H1 (cell line): ENCODE measurements at regions not wholly inside any gene's neighbourhood (a gene's known extent, or its start where the extent isn't known, plus 50 kb on each side); places are given as distances from the start of the nearest gene placed in this dataset.

ENCODE experiments used
- CTCF ChIA-PET: fragments of 300-600 bp; sonication (Branson Sonifier 250); formaldehyde crosslinking; loops from one replicate; lab custom pipeline; 2021; ENCODE audit not compliant: partially characterized antibody; lab: Charles Lee
- POLR2A ChIA-PET: fragments of 300-600 bp; sonication (Branson Sonifier 250); formaldehyde crosslinking; loops from one replicate; lab custom pipeline; 2021; ENCODE audit warnings: inconsistent platforms; ENCODE audit not compliant: partially characterized antibody; lab: Charles Lee
- DNase-seq, 2 experiments: peaks; one replicate each; pipeline versions ENCODE4 v3.0.0 to v3.0.0-alpha.2; 2010 to 2022; ENCODE audit warnings: low spot score in 2 of 2, low read depth in 1 of 2, mixed read lengths in 1 of 2
- FAIRE-seq: peaks from 2 replicates; lab custom pipeline; 2011; peaks lifted over from hg19 to GRCh38; lab: Jason Lieb, UNC
- H2AFZ ChIP-seq: 2 replicates; pipeline ENCODE4 v1.8.1; 2012; ENCODE audit warnings: low read length, inconsistent platforms
- H2AK5ac ChIP-seq: 2 replicates; pipeline ENCODE4 v1.6.1; 2013; ENCODE audit warnings: low read depth, low read length
- H2BK120ac ChIP-seq: replicated peaks from 2 replicates; pipeline ENCODE3; 2013; ENCODE audit warnings: low read depth, low read length, inconsistent platforms
- H2BK12ac ChIP-seq: 2 replicates; pipeline ENCODE4 v1.6.1; 2013; ENCODE audit warnings: low read depth, low read length
- H2BK15ac ChIP-seq: 2 replicates; pipeline ENCODE4 v1.6.1; 2013; ENCODE audit warnings: low read length
- H2BK20ac ChIP-seq: 2 replicates; pipeline ENCODE4 v1.6.1; 2013; ENCODE audit warnings: low read length
- H2BK5ac ChIP-seq: 2 replicates; pipeline ENCODE4 v1.6.1; 2013; ENCODE audit warnings: low read depth, low read length
- H3K14ac ChIP-seq: 2 replicates; pipeline ENCODE4 v1.6.1; 2013; ENCODE audit warnings: inconsistent platforms; ENCODE audit not compliant: insufficient read length
- H3K18ac ChIP-seq: 2 replicates; pipeline ENCODE4 v1.6.1; 2013; ENCODE audit warnings: low read length; ENCODE audit errors: extremely low read depth
- H3K23ac ChIP-seq: 2 replicates; pipeline ENCODE4 v1.6.1; 2013; ENCODE audit warnings: inconsistent platforms; ENCODE audit not compliant: insufficient read length
- H3K23me2 ChIP-seq: 2 replicates; pipeline ENCODE4 v1.6.1; 2013; ENCODE audit warnings: low read depth, low read length
- H3K27ac ChIP-seq: 2 replicates; pipeline ENCODE4 v1.6.1; 2011; ENCODE audit warnings: low read depth, low read length, inconsistent platforms
- H3K27me3 ChIP-seq, 4 experiments: replicated peaks in 1 of 4; 1 replicate in 1 of 4; 2 replicates in 3 of 4; pipeline versions ENCODE4 v1.6.1 to v1.8.1; 2011 to 2013; ENCODE audit warnings: low read length in 3 of 4, mild to moderate bottlenecking in 3 of 4, inconsistent platforms in 2 of 4, mixed read lengths in 2 of 4, moderate library complexity in 1 of 4; ENCODE audit not compliant: control insufficient read depth in 3 of 4, insufficient read depth in 3 of 4; ENCODE audit errors: extremely low read depth in 1 of 4
- H3K36me3 ChIP-seq, 4 experiments: 2 replicates each; pipeline versions ENCODE4 v1.6.1 to v1.8.1; 2011 to 2013; ENCODE audit warnings: mild to moderate bottlenecking in 4 of 4, low read length in 3 of 4, moderate library complexity in 2 of 4, control low read depth in 1 of 4, inconsistent platforms in 1 of 4; ENCODE audit not compliant: insufficient read depth in 4 of 4, control insufficient read depth in 2 of 4
- H3K4ac ChIP-seq: replicated peaks from 2 replicates; pipeline ENCODE3; 2013; ENCODE audit warnings: low read length, low read depth, mixed read lengths, inconsistent platforms; ENCODE audit not compliant: insufficient read length
- H3K4me1 ChIP-seq, 4 experiments: replicated peaks in 1 of 4; 1 replicate in 1 of 4; 2 replicates in 3 of 4; pipeline versions ENCODE4 v1.6.1 to v1.8.1; 2011 to 2013; ENCODE audit warnings: low read length in 3 of 4, inconsistent platforms in 2 of 4, mixed read lengths in 1 of 4; ENCODE audit not compliant: insufficient read depth in 4 of 4, control insufficient read depth in 3 of 4
- H3K4me2 ChIP-seq, 2 experiments: 2 replicates each; pipeline versions ENCODE4 v1.6.1 to v1.8.1; 2011 to 2013; ENCODE audit warnings: low read depth in 2 of 2, low read length in 2 of 2, control low read depth in 1 of 2, inconsistent platforms in 1 of 2, mild to moderate bottlenecking in 1 of 2; ENCODE audit not compliant: insufficient read depth in 1 of 2
- H3K4me3 ChIP-seq, 4 experiments: fragments of 200-600, 300-600 bp in 1 of 4; sonication (generic), shearing (Covaris generic), sonication (Bioruptor Twin) in 1 of 4; 2 replicates each; pipeline versions ENCODE4 v1.5.1 to v1.8.1; 2011 to 2016; ENCODE audit warnings: low read length in 4 of 4, low read depth in 3 of 4, control low read depth in 2 of 4, inconsistent platforms in 2 of 4, mild to moderate bottlenecking in 2 of 4, mixed read lengths in 1 of 4, moderate library complexity in 1 of 4; ENCODE audit not compliant: insufficient read depth in 2 of 4; ENCODE audit errors: extremely low read depth in 1 of 4
- H3K56ac ChIP-seq: replicated peaks from 2 replicates; pipeline ENCODE3; 2013; ENCODE audit warnings: low read depth, mild to moderate bottlenecking, mixed read lengths, low read length, inconsistent platforms; ENCODE audit not compliant: insufficient read length
- H3K79me1 ChIP-seq: 2 replicates; pipeline ENCODE4 v1.6.1; 2013; ENCODE audit warnings: low read depth, low read length, control low read depth
- H3K79me2 ChIP-seq, 2 experiments: 2 replicates each; pipeline versions ENCODE4 v1.6.1 to v1.8.1; 2012 to 2013; ENCODE audit warnings: low read length in 2 of 2, mild to moderate bottlenecking in 2 of 2, inconsistent platforms in 1 of 2; ENCODE audit not compliant: insufficient read depth in 2 of 2, control insufficient read depth in 1 of 2
- H3K9ac ChIP-seq, 4 experiments: replicated peaks in 1 of 4; 1 replicate in 1 of 4; 2 replicates in 3 of 4; pipeline versions ENCODE4 v1.6.1 to v1.8.1; 2011 to 2013; ENCODE audit warnings: low read depth in 3 of 4, low read length in 3 of 4, control low read depth in 2 of 4, mild to moderate bottlenecking in 2 of 4, moderate library complexity in 2 of 4, inconsistent platforms in 1 of 4; ENCODE audit errors: extremely low read depth in 1 of 4
- H3K9me3 ChIP-seq, 2 experiments: 2 replicates each; pipeline versions ENCODE4 v1.6.1 to v1.8.1; 2012 to 2013; ENCODE audit warnings: mild to moderate bottlenecking in 2 of 2, moderate library complexity in 2 of 2, control low read depth in 1 of 2, inconsistent platforms in 1 of 2, low read depth in 1 of 2, low read length in 1 of 2, mixed read lengths in 1 of 2; ENCODE audit not compliant: insufficient read depth in 2 of 2
- H4K20me1 ChIP-seq, 2 experiments: replicated peaks in 1 of 2; 2 replicates each; pipeline versions ENCODE3 to v1.8.1; 2011 to 2013; ENCODE audit warnings: inconsistent platforms in 2 of 2, low read length in 2 of 2, mild to moderate bottlenecking in 1 of 2; ENCODE audit not compliant: insufficient read depth in 2 of 2, control insufficient read depth in 1 of 2
- H4K5ac ChIP-seq: 2 replicates; pipeline ENCODE4 v1.6.1; 2013; ENCODE audit warnings: low read length, low read depth, mixed read lengths, inconsistent platforms; ENCODE audit not compliant: insufficient read length
- H4K8ac ChIP-seq: 2 replicates; pipeline ENCODE4 v1.8.0; 2013; ENCODE audit warnings: mild to moderate bottlenecking, moderate library complexity, low read length, inconsistent platforms; ENCODE audit not compliant: insufficient read depth; ENCODE audit errors: extremely low read depth
- H4K91ac ChIP-seq: replicated peaks from 2 replicates; pipeline ENCODE3; 2013; ENCODE audit warnings: low read length, mixed read lengths, inconsistent platforms; ENCODE audit not compliant: insufficient read length
- CBX8 ChIP-seq: fragments of 300-800, 300-1000 bp; sonication (generic); IDR thresholded peaks from 2 replicates; pipeline ENCODE4 v1.7.1; 2016; ENCODE audit warnings: low read depth, low read length, borderline replicate concordance
- GTF2F1 ChIP-seq: IDR thresholded peaks from 2 replicates; pipeline ENCODE4 v1.6.1; 2012; ENCODE audit warnings: low read depth, low read length, improper control_type of control experiment, borderline replicate concordance
- POLR2A ChIP-seq, 2 experiments: IDR thresholded peaks; 1 replicate in 1 of 2; 2 replicates in 1 of 2; pipeline ENCODE4 v1.6.1; 2011; ENCODE audit warnings: low read depth in 2 of 2, low read length in 2 of 2, mild to moderate bottlenecking in 2 of 2; ENCODE audit errors: control extremely low read depth in 1 of 2
- POLR2AphosphoS5 ChIP-seq: IDR thresholded peaks from 2 replicates; pipeline ENCODE4 v1.6.1; 2011; ENCODE audit warnings: low read depth, low read length
- POU5F1 ChIP-seq: IDR thresholded peaks from 2 replicates; pipeline ENCODE4 v1.6.1; 2011; ENCODE audit warnings: low read depth, mild to moderate bottlenecking, low read length, moderate library complexity
- SIRT6 ChIP-seq: IDR thresholded peaks from one replicate; pipeline ENCODE4 v1.7.1; 2012; ENCODE audit warnings: low read length, inconsistent platforms
- TAF7 ChIP-seq: optimal IDR thresholded peaks from 2 replicates; pipeline ENCODE3; 2011; ENCODE audit warnings: low read depth, mild to moderate bottlenecking, inconsistent platforms, low read length, moderate library complexity, borderline replicate concordance
- TBP ChIP-seq: IDR thresholded peaks from 2 replicates; pipeline ENCODE4 v1.6.1; 2011; ENCODE audit warnings: low read depth, low read length, improper control_type of control experiment
- TEAD4 ChIP-seq: IDR thresholded peaks from 2 replicates; pipeline ENCODE4 v1.6.1; 2012; ENCODE audit warnings: low read depth, low read length, inconsistent platforms, mixed read lengths
- WGBS, 2 experiments: shearing (Covaris generic) in 1 of 2; methylation state at CpG; one replicate each; pipeline versions ENCODE4 v1.1.6 to v1.1.7; 2013 to 2015; ENCODE audit warnings: low lambda C conversion rate in 2 of 2, mixed read lengths in 2 of 2, inconsistent platforms in 1 of 2, low coverage in 1 of 2, missing lambda C conversion rate in 1 of 2; ENCODE audit not compliant: insufficient replicate concordance in 2 of 2, insufficient coverage in 1 of 2, insufficient read length in 1 of 2; ENCODE audit errors: extremely low coverage in 1 of 2, missing lambda C conversion rate in 1 of 2; 5-methylcytosine and 5-hydroxymethylcytosine counted together

DNA sequence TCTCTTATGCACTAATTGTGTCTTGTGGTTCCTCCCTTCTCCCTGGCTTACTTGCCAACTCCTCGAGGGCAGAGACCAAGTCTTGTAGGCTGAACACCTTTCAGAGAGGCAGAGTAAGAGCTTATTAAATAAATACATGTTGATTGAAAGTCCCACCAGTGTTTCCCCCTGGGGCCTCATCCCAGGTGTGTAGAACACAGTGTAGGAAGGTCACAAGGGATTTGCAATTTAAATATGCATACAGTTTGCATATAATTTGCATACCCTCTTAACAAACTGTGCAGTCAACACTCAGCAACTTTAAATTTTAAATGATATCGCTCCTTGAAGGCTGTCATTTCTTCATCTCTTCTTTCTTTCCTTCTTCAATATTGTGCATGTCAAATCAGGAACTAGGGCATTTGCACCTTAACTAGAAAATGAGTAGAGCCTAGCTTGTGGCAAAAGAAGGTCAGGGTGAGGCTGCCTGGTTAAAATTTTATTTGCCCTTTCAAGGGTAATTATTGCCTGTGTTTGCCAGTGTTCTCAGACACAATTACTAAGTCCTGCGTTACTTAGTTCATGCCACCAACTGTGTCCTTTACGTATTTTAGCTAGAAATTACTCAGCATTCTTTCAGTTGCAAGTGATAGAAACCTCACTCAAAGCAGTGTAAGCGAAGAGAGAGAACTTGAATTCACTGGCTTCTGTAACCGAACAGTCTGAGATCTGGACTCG lies 465.7 kb downstream of the HAPSTR1 start:
- H2BK15ac ChIP-seq, result no peak overlapping the region
- no peaks in the 10 kb centered on the region for H3K4me1 ChIP-seq
- no peak overlapping the region for H3K4ac ChIP-seq
- DNase-seq (no peak), FAIRE-seq (no peak)
- no peak overlapping the region for H2BK20ac ChIP-seq
- H2BK12ac ChIP-seq, result no peak overlapping the region
- 85% methylated on average over 7 of the region's 7 CpGs; no CpG with 5 or more reads in 1 of the 2 experiments for WGBS, 2 experiments
- H4K91ac ChIP-seq, result no peak overlapping the region
- no peaks in the 10 kb centered on the region for H3K36me3 ChIP-seq
- H2AFZ ChIP-seq, result no peak overlapping the region
- no peak overlapping the region for H2BK5ac ChIP-seq
- H3K4me3 ChIP-seq, result no peak overlapping the region
- H2AK5ac ChIP-seq, result no peak overlapping the region
- no peak overlapping the region for H3K27ac ChIP-seq
- no peak overlapping the region for H3K9ac ChIP-seq
- H4K20me1 ChIP-seq, result no peaks in the 10 kb centered on the region
- H3K79me1 ChIP-seq, result no peaks in the 10 kb centered on the region
- no peak overlapping the region for H3K56ac ChIP-seq
- peak; percentile 92 for TF ChIP-seq TAF7
- TF ChIP-seq GTF2F1, result 0 out of 2 replicates have a peak, but pooled peaks have one; percentile 67
- peak; percentile 44; the same call in 1 of the 2 replicates for TF ChIP-seq POLR2AphosphoS5
- peak; percentile 51; the same call in 1 of the 2 replicates for TF ChIP-seq TBP
- no peak for TF ChIP-seq POU5F1
- TF ChIP-seq SIRT6, result no peak
- no peak for TF ChIP-seq TEAD4
- TF ChIP-seq CBX8, result no peak
- peak in 1 of 2 experiments; percentile 74; a peak in 1 of 3 replicates for TF ChIP-seq POLR2A (IDR thresholded peaks at IDR 0.05; ENCODE audit: control extremely low read depth in 1 of 2, low read depth in 2 of 2, low read length in 2 of 2)
- no peak overlapping the region for H4K5ac ChIP-seq
- H3K27me3 ChIP-seq, result no peaks in the 10 kb centered on the region
- H3K4me2 ChIP-seq, result no peak overlapping the region
- H3K79me2 ChIP-seq, result no peaks in the 10 kb centered on the region
- H3K14ac ChIP-seq, result no peak overlapping the region
- no peak overlapping the region for H4K8ac ChIP-seq
- ChIA-PET CTCF (no interaction called here), POLR2A (interaction anchor here (0.7 to 2.1 kb wide), 4 partner anchors 16 to 70 kb away, joined by 3 to 5 read pairs (median 3); no protein-coding TSS in a partner anchor)
- no peak overlapping the region for H3K23ac ChIP-seq
- H3K9me3 ChIP-seq, result peaks cover 6 to 11% of the 10 kb centered on the region in 2 experiments; a peak in 2 of 4 replicates
- no peak overlapping the region for H3K18ac ChIP-seq
- no peaks in the 10 kb centered on the region for H3K23me2 ChIP-seq
- no peak overlapping the region for H2BK120ac ChIP-seq
